GM18858 (cell line): ENCODE measurements at regions not wholly inside any gene's neighbourhood (a gene's known extent, or its start where the extent isn't known, plus 50 kb on each side); places are given as distances from the start of the nearest gene placed in this dataset.
"Not testable (repeated sequence)": the region's sequence is repeated elsewhere in the genome, so short reads cannot be mapped to it uniquely, and the experiment has no call there.

Source experiments
- ATAC-seq: cut with Tn5 transposase; IDR thresholded peaks from one replicate; pipeline ENCODE4 v1.9.1; 2021; ENCODE audit not compliant: unreplicated experiment

GRCh38 chr10:28354511-28354910 is 51.6 kb upstream of the MPP7 start:
- ATAC-seq: no peak

GRCh38 chr10:28355376-28355775 is 52.5 kb upstream of the MPP7 start:
- no peak for ATAC-seq

- ATAC-seq: no peak
Observed at GRCh38 chr10:28359334-28359733, 56.5 kb upstream of the MPP7 start.

DNA sequence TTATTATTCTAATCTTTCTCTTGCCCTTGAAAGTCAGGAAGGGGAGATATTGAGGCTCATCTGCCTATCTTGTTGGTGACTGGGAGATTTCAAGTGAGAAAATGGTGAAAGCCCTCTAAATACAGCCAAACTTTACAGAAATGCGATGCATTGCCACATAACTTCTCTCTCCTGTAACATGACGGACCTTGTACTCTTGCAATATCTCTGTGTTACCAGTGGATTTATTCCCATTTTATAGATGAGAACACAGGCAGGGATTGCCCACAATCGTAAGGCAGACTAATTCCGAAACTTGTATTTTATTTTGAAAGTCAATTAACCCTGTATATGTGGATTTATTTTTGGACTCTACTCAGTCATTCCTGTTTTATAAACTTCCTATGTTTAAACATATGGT is 57.3 kb upstream of the MPP7 start:
- no peak for ATAC-seq

DNA sequence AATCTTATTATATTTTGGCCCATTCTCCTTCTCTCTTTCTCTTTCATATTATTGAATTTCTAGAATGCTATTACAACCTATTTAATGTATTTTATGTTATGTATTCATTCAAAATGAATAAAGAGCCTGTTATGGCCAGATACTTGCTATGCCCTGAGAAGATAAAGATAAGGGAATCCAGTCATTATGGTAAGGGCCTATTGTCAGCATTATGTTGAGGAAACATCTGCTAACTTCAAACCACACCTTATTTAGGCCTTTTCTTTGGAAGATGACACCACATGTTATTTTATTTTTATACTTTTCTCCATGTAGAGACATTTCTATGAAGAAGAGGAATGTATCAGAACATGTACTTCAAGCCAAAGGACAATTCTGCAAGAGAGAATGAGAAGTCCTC is 60.5 kb upstream of the MPP7 start:
- ATAC-seq: no peak

DNA sequence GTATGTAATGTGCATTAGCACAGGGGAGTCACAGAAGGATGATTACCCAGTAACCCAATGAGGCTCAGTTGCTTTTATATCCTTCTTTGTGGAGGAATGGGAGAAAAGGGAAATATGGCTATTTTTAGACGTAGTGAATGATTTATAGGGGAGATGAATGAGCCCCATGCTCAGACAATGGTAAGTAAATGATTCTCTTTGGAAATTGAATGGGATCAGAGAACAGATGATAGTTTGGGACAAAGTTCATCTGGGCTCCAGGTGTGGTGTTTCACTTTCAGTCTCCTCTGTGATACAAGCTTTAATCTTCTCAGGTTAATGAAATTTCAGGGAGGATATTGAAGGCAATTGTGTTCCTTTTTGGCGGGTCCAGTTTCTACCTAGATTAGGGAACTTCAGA is 63.0 kb upstream of the MPP7 start:
- ATAC-seq: no peak

GRCh38 chr10:28366994-28367393 is 64.1 kb upstream of the MPP7 start:
- no peak for ATAC-seq

GRCh38 chr10:28367413-28367812 is 64.5 kb upstream of the MPP7 start:
- ATAC-seq: no peak

DNA sequence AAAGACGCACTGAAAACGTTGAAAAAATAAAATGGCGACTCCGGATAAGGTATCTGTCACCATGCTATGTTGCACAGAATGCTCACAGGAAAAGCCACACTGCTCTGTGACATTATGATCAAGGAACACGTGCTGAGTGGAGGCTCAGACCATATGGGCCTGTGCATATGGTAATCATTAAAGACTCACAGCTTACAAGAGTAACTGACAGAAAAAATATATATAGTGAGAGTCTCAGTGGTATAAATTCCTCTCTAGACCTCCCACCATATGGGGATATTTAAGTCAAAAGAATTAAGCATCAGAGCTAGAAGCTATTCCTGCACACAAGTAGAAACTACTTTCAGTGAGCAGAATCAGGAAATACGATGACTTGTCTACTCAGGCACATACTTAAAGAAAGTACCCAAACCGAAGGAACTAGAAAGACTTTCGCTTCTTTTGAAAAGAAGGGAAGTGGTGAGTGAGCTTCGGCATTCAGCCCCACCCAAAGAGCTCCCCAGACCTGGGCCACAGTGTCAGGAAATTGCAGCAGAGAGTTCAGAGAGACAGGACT is 65.1 kb upstream of the MPP7 start:
- ATAC-seq: peak; percentile 97

DNA sequence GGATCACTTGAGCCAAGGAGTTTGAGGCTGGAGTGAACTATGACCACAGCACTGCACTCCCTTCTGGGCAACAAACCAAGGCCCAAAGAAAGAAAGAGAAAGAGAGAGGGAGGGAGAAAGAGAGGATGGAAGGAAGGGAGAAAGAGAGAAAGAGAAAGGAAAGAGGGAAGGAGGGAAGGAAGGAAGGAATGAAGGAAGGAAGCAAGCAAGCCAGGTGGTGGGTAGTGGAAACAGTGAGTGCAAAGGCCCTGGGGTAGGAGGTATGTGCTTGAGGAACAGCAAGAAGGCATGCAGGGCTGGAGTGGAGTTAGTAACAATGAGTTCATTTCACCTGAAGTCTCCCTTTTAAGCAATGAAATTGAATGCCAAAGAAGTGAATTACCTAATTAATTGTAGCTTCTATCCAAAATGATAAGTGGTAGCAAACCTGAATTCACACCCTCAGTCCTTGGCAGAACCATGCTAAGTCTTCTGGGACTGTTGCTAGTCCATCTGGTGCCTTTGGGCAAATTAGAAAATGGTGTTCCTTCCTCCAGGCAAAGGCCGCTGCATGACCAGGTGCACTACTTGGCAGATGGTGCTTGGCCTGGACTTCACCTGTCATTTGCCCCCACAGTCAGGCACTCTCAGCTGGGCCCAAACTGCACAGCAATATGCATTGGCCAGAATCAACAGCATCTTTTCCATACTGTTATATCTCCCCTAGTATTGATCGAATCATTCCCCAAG is 67.4 kb upstream of the MPP7 start:
- no peak for ATAC-seq

GRCh38 chr10:28371638-28372037 is 68.8 kb upstream of the MPP7 start:
- not testable (repeated sequence) for ATAC-seq

DNA sequence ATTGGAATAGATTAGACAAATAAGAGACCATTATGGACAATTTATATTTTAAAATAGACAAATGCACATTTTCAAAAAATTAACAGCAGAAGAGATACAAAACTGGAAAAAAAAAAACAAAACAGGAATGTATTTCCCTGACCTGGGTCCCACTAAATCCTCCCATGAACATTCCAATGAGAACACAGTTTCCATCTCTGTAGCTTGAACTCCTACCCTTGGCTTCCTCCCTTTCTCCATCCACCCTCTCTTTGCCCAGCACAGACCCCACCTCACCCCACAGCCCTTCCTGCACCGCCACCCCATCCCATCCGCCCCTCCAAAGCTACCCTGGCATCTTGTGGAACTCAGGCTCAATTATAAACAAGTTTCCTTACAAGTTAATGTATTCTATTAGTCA is 71.2 kb upstream of the MPP7 start:
- no peak for ATAC-seq

DNA sequence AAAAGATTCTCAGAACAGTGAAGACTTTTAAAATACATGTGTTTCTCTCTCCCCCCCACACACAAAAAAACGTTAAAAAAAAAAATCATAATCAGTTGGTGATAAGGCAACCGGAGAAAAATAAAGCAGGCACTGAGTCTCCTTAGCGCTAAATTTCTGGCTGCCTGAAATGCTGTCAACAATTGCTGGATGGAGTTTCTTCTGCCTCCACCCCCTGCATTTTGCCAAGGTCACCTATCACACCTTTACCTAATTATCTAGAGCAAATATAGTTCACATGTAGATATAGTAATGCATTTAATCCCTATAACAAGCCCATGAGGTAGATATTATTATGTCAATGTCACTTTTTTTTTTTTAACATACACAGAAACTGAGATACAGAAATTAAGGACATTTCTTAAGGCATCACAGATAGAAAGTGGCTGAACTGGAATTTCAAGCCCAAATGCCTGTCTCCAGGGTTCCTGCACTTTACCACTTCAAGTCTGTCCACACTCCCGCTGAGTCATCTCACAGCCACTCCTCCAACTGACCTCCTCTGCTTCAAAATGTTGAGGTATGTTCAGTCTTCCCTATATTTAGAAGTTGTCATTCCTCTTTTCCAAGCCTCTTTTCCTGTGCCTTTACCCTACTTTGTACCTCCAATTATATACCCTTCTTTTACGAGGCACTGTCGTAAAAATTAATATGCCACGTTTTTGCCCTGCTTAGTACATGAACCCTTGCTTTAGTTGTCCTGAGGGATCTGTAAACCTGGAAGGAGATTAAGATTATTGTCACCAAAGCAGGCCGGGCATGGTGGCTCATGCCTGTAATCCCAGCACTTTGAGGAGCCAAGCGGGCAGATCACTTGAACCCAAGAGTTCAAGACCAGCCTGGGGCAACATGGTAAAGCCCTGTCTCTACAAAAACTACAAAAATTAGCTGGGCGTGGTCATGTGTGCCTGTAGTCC is 72.8 kb upstream of the MPP7 start:
- no peak for ATAC-seq

- no peak for ATAC-seq
Observed at GRCh38 chr10:28378986-28379585, 76.2 kb upstream of the MPP7 start.

DNA sequence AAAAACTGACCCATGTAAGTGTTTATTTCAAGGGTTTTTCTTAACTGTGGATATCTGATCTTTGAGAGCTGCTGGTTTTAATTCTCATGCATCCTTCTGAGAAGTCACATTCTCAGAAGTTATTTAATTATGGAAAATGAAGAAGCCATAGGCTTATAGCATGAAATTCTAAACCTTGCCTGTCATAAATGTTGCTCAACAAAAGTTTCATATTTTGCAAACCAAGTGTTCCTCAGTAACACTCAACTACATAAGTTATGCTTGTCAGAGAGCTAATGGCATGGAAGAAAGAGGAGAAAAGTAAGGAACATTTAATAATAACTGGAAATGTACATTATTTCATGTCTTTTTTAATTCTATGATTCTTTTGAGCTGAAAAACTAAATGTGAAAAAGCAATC is 78.6 kb upstream of the MPP7 start:
- ATAC-seq: no peak

GRCh38 chr10:28381903-28382347 is 79.1 kb upstream of the MPP7 start:
- ATAC-seq: peak; percentile 84

GRCh38 chr10:28382525-28383269 is 79.8 kb upstream of the MPP7 start:
- ATAC-seq: no peak

DNA sequence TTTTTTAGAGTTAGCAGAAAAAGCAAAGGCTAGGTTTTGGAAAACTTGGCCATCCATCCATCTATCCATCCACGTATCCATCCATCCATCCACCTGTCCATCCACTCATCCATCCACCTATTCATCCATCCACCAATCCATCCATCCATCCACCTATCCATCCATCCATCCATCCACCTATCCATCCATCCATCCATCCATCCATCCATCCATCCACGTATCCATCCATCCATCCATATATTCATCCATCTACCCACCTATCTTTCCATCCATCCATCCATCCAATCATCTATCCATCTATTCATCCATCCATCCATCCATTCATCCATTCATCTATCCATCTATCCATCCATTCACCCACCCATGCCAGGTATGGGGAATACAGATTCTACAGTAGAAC is 81.7 kb upstream of the MPP7 start:
- no peak for ATAC-seq

GRCh38 chr10:28385748-28386502 is 83.1 kb upstream of the MPP7 start:
- no peak for ATAC-seq

DNA sequence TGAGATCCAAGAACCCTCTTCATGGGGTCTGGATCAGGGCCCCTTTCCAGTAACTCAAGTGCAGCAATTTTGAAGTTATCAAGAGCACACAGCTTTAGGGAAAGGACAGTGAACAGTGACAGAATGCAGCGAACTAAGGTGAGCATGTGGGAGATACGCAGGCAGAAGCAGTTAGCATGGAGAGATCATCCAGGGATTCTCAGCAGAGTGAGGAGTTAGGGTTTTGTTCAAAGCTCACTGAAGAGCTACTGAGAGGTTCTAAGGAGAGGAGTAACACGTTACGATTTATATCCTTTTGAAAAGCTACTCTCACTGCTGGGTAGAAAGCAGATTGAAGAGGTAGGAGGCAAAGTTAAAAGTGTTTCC is 83.6 kb upstream of the MPP7 start:
- ATAC-seq: no peak
